ENCODE measurements at regions not wholly inside any gene's neighbourhood (a gene's known extent, or its start where the extent isn't known, plus 50 kb on each side); places are given as distances from the start of the nearest gene placed in this dataset.

DNA sequence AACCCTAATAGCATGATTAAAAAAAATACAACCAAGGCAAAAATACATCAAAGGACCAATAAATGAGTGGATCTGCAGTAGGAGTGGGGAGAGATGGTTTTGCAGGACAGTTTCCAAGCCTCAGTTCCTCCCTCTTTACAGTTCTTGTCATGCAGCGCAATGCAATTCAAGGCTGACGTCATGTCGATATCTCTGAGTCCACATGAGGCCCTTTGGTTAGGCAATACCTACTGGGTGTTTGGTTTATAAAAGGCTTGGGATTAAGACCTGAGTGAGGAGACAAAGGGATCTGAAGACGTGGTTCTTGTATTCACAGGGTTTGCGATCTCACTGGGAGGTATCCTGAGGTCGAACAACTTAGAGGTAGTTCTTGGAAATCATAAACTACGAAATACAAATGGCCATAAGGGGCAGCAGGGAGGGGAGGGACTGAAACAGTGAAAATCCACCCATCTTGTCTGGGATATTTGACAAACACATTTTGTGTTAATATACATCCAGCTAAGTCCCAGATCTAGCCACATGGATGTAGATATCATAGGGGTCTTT, 441.0 kb downstream of the FUT8 start:
- peaks cover 0 to 63% (median 0%) of the 10 kb centered on the region in 5 donors for H3K36me3 Mint-ChIP-seq
- no peaks in the 10 kb centered on the region for H3K27me3 Mint-ChIP-seq
- H3K9me3 ChIP-seq (ENCODE audit: control insufficient read depth in 2 of 3, low read length in 3 of 3): no peaks in the 10 kb centered on the region
- H3K27ac ChIP-seq (ENCODE audit: low read depth, low read length): no peak overlapping the region
- POLR2A ChIA-PET: interaction anchor here (0.6 kb wide), 1 partner anchor 71 kb away, joined by 3 read pairs; no protein-coding TSS in a partner anchor
- H3K36me3 ChIP-seq (ENCODE audit: control insufficient read depth in 2 of 3, insufficient read depth in 3 of 3, low read length in 3 of 3): no peaks in the 10 kb centered on the region
- DNase-seq (no peak), ATAC-seq (no peak)
- H3K4me3 Mint-ChIP-seq: no peak overlapping the region
- H3K9me3 Mint-ChIP-seq: peaks cover 0 to 33% (median 4%) of the 10 kb centered on the region in 11 donors
- H3K4me1 ChIP-seq (ENCODE audit: control insufficient read depth in 2 of 2, insufficient read depth in 2 of 2, low read length in 2 of 2): peaks cover 34 to 36% of the 10 kb centered on the region in 2 donors
- CTCF ChIA-PET: interaction anchor here (1.1 to 1.3 kb wide), 2 partner anchors 28 to 107 kb away, joined by 4 to 5 read pairs; no protein-coding TSS in a partner anchor
- H3K27ac Mint-ChIP-seq: peak overlapping the region in 2 of 9 donors; percentile 24 to 55
- intact Hi-C loops (cut with micrococcal nuclease): loop anchor here in 1 of 2 donors (5.0 kb wide), 1 partner anchor 646 kb away; no protein-coding TSS in a partner anchor
- H3K4me1 Mint-ChIP-seq: peaks cover 25 to 50% (median 44%) of the 10 kb centered on the region in 7 donors
- no peak overlapping the region for H3K4me3 ChIP-seq (ENCODE audit: low read length)
- no peaks in the 10 kb centered on the region for H3K27me3 ChIP-seq (ENCODE audit: control insufficient read depth in 2 of 2, insufficient read depth in 2 of 2, low read length in 2 of 2)

DNA sequence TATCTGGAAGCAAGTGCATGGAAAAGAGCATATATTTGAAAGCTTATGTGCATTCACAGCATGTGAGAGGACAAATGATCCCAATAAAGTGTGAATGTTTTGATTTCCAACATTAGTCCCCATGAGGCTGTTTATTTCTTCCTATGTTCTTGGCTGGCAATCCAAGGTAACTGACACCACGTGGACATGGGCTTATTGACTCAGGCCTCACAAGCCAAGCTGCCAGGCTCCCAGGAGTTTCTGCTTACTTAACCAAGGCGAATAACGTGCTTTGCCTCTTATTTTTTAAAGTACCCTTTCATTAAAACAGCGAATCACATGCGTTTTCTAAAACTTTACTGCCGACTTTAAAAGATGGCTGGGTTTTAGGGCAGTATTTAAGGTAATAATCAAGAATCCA, 441.7 kb downstream of the FUT8 start:
- Mint-ChIP-seq H3K4me1 (peaks cover 22 to 51% (median 44%) of the 10 kb centered on the region in 7 donors), H3K9me3 (peaks cover 0 to 36% (median 6%) of the 10 kb centered on the region in 11 donors), H3K27ac (no peak overlapping the region), H3K36me3 (peaks cover 0 to 64% (median 0%) of the 10 kb centered on the region in 5 donors), H3K4me3 (no peak overlapping the region), H3K27me3 (no peaks in the 10 kb centered on the region)
- Histone ChIP-seq H3K9me3 (ENCODE audit: control insufficient read depth in 2 of 3, low read length in 3 of 3) (no peaks in the 10 kb centered on the region), H3K36me3 (ENCODE audit: control insufficient read depth in 2 of 3, insufficient read depth in 3 of 3, low read length in 3 of 3) (no peaks in the 10 kb centered on the region), H3K27ac (ENCODE audit: low read depth, low read length) (no peak overlapping the region), H3K4me1 (ENCODE audit: control insufficient read depth in 2 of 2, insufficient read depth in 2 of 2, low read length in 2 of 2) (peaks cover 27 to 28% of the 10 kb centered on the region in 2 donors), H3K27me3 (ENCODE audit: control insufficient read depth in 2 of 2, insufficient read depth in 2 of 2, low read length in 2 of 2) (no peaks in the 10 kb centered on the region), H3K4me3 (ENCODE audit: low read length) (no peak overlapping the region)
- CTCF ChIA-PET: interaction anchor here (1.1 kb wide), 1 partner anchor 106 kb away, joined by 5 read pairs; no protein-coding TSS in a partner anchor
- POLR2A ChIA-PET: no interaction called here
- intact Hi-C loops (cut with micrococcal nuclease): loop anchor here in 1 of 2 donors (5.0 kb wide), 1 partner anchor 647 kb away; no protein-coding TSS in a partner anchor
- no peak for ATAC-seq
- DNase-seq: no peak

DNA sequence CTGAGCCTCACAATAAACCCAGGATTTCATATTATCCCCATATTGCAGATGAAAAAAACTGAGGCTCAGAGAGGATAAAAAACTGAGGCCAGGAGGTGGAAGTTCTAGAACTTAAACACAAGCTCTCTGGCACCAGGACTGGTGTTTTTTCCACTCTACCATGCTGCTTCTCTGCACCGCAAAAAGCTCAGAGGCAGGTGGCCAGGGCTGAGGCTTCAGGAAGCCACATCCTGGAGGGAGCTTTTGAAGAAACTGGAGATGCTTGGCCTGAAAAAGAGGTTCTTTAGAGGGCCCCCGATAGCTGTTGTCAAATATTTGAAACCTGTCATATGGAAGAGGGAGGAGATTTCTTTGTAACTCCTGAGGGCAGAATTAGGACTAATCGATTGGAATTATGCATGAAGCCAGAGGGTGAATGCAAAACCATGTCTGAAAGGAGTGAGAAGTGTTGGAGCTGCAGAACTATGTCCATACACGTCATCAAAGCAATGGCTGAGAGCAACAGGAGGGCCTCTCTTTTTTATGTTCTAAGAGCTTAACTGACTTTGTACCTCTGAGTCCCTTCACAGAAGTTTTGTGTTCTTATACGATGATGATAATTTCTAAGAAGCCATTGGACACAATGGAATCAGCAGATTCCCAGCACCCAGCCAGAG, 448.6 kb downstream of the FUT8 start:
- H3K4me3 ChIP-seq (ENCODE audit: low read length): no peak overlapping the region
- H3K36me3 Mint-ChIP-seq: peaks cover 0 to 47% (median 0%) of the 10 kb centered on the region in 5 donors
- no peak overlapping the region for H3K27ac ChIP-seq (ENCODE audit: low read depth, low read length)
- ChIA-PET POLR2A (interaction anchor here (0.6 to 3.1 kb wide), 7 partner anchors 11 to 452 kb away, joined by 3 to 29 read pairs (median 3); no protein-coding TSS in a partner anchor), CTCF (interaction anchor here (0.6 to 2.1 kb wide), 12 partner anchors 9 to 99 kb away, joined by 3 to 11 read pairs (median 3); no protein-coding TSS in a partner anchor)
- peak in 7 of 9 donors; percentile 22 to 64 (median 49) for DNase-seq
- intact Hi-C loops (cut with micrococcal nuclease): loop anchor here (1.0 to 5.0 kb wide), 6 partner anchors 14 to 96 kb away; no protein-coding TSS in a partner anchor
- peaks cover 18 to 53% of the 10 kb centered on the region in 2 donors for H3K4me1 ChIP-seq (ENCODE audit: control insufficient read depth in 2 of 2, insufficient read depth in 2 of 2, low read length in 2 of 2)
- H3K4me3 Mint-ChIP-seq: peak overlapping the region; percentile 12 to 78 (median 61)
- no peaks in the 10 kb centered on the region for H3K36me3 ChIP-seq (ENCODE audit: control insufficient read depth in 2 of 3, insufficient read depth in 3 of 3, low read length in 3 of 3)
- peak; percentile 62 for ATAC-seq
- peaks cover 0 to 10% (median 4%) of the 10 kb centered on the region in 11 donors for H3K9me3 Mint-ChIP-seq
- peaks cover 41 to 73% (median 66%) of the 10 kb centered on the region in 7 donors for H3K4me1 Mint-ChIP-seq
- no peaks in the 10 kb centered on the region for H3K27me3 ChIP-seq (ENCODE audit: control insufficient read depth in 2 of 2, insufficient read depth in 2 of 2, low read length in 2 of 2)
- peaks cover 0 to 1% (median 0%) of the 10 kb centered on the region in 5 donors for H3K27me3 Mint-ChIP-seq
- no peaks in the 10 kb centered on the region for H3K9me3 ChIP-seq (ENCODE audit: control insufficient read depth in 2 of 3, low read length in 3 of 3)
- peak overlapping the region; percentile 69 to 85 (median 78) for H3K27ac Mint-ChIP-seq

DNA sequence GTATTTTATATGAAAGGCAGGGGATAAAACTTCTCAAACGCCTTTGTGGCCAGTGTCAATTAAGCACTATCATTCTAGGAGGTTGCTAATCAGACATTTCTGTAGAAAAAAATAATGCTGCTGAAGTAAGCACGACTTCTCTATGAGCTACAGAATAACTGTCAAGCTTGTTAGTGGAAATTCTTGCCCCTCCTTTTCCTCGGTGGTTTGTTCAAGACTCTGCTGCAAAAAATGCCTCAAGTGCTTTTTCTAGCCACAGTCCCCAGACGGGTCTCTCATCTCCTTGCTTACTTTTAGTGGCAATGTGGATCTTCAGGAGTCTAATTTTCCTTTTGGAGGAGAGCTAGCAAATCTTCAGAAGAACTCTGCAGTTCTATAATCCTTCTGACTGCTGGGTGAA, 452.0 kb downstream of the FUT8 start:
- intact Hi-C loops (cut with micrococcal nuclease): loop anchor here in 1 of 2 donors (5.0 kb wide), 3 partner anchors 37 to 93 kb away; no protein-coding TSS in a partner anchor
- peaks cover 0 to under 1% (median 0%) of the 10 kb centered on the region in 11 donors for H3K9me3 Mint-ChIP-seq
- H3K4me3 ChIP-seq (ENCODE audit: low read length): no peak overlapping the region
- peaks cover 0 to 28% (median 0%) of the 10 kb centered on the region in 5 donors for H3K36me3 Mint-ChIP-seq
- H3K4me1 ChIP-seq (ENCODE audit: control insufficient read depth in 2 of 2, insufficient read depth in 2 of 2, low read length in 2 of 2): peaks cover 18 to 59% of the 10 kb centered on the region in 2 donors
- ChIA-PET POLR2A (interaction anchor here (0.6 to 1.7 kb wide), 9 partner anchors 12 to 193 kb away, joined by 3 to 12 read pairs (median 4); no protein-coding TSS in a partner anchor), CTCF (interaction anchor here (1.2 kb wide), 2 partner anchors 13 to 18 kb away, joined by 3 to 9 read pairs; no protein-coding TSS in a partner anchor)
- no peak for ATAC-seq
- peak overlapping the region in 7 of 10 donors; percentile 21 to 58 (median 39) for H3K4me3 Mint-ChIP-seq
- H3K27ac ChIP-seq (ENCODE audit: low read depth, low read length): no peak overlapping the region
- H3K27ac Mint-ChIP-seq: peak overlapping the region; percentile 35 to 89 (median 53)
- H3K27me3 ChIP-seq (ENCODE audit: control insufficient read depth in 2 of 2, insufficient read depth in 2 of 2, low read length in 2 of 2): no peaks in the 10 kb centered on the region
- H3K36me3 ChIP-seq (ENCODE audit: control insufficient read depth in 2 of 3, insufficient read depth in 3 of 3, low read length in 3 of 3): no peaks in the 10 kb centered on the region
- H3K4me1 Mint-ChIP-seq: peaks cover 41 to 71% (median 60%) of the 10 kb centered on the region in 7 donors
- DNase-seq: peak in 2 of 9 donors; percentile 13 to 26
- no peaks in the 10 kb centered on the region for H3K9me3 ChIP-seq (ENCODE audit: control insufficient read depth in 2 of 3, low read length in 3 of 3)
- H3K27me3 Mint-ChIP-seq: no peaks in the 10 kb centered on the region

DNA sequence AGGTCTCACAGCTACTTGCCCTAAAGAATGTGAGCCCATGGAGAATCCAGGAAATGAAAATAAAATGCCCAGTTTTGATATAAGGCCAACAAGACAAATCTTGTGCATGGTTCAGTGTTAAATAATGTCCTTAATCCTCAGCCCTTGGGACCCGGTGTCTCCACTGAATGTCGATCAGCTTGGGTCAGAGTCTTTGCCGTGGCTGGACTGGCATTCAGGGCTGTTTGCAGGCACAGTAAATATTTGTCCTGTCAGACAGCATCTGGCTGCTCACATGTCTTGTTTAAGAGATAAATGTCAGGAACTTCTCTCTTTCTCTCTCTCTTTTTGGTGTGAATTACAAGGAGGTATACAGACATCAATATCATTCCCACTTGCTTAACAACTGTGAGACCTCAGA, 452.5 kb downstream of the FUT8 start:
- no peaks in the 10 kb centered on the region for H3K36me3 ChIP-seq (ENCODE audit: control insufficient read depth in 2 of 3, insufficient read depth in 3 of 3, low read length in 3 of 3)
- no peaks in the 10 kb centered on the region for H3K9me3 ChIP-seq (ENCODE audit: control insufficient read depth in 2 of 3, low read length in 3 of 3)
- H3K36me3 Mint-ChIP-seq: peaks cover 0 to 28% (median 0%) of the 10 kb centered on the region in 5 donors
- no peaks in the 10 kb centered on the region for H3K27me3 Mint-ChIP-seq
- H3K27ac ChIP-seq (ENCODE audit: low read depth, low read length): no peak overlapping the region
- ATAC-seq (no peak), DNase-seq (no peak)
- CTCF ChIA-PET: interaction anchor here (1.2 kb wide), 2 partner anchors 13 to 18 kb away, joined by 3 to 9 read pairs; no protein-coding TSS in a partner anchor
- POLR2A ChIA-PET: interaction anchor here (0.6 to 1.7 kb wide), 8 partner anchors 11 to 193 kb away, joined by 3 to 12 read pairs (median 4); no protein-coding TSS in a partner anchor
- H3K4me3 Mint-ChIP-seq: peak overlapping the region in 7 of 10 donors; percentile 12 to 58 (median 42)
- H3K27me3 ChIP-seq (ENCODE audit: control insufficient read depth in 2 of 2, insufficient read depth in 2 of 2, low read length in 2 of 2): no peaks in the 10 kb centered on the region
- peaks cover 41 to 69% (median 57%) of the 10 kb centered on the region in 7 donors for H3K4me1 Mint-ChIP-seq
- peaks cover 18 to 59% of the 10 kb centered on the region in 2 donors for H3K4me1 ChIP-seq (ENCODE audit: control insufficient read depth in 2 of 2, insufficient read depth in 2 of 2, low read length in 2 of 2)
- no peak overlapping the region for H3K4me3 ChIP-seq (ENCODE audit: low read length)
- H3K9me3 Mint-ChIP-seq: no peaks in the 10 kb centered on the region
- H3K27ac Mint-ChIP-seq: peak overlapping the region; percentile 16 to 89 (median 53)
- intact Hi-C loops (cut with micrococcal nuclease): loop anchor here in 1 of 2 donors (5.0 kb wide), 3 partner anchors 38 to 92 kb away; no protein-coding TSS in a partner anchor

DNA sequence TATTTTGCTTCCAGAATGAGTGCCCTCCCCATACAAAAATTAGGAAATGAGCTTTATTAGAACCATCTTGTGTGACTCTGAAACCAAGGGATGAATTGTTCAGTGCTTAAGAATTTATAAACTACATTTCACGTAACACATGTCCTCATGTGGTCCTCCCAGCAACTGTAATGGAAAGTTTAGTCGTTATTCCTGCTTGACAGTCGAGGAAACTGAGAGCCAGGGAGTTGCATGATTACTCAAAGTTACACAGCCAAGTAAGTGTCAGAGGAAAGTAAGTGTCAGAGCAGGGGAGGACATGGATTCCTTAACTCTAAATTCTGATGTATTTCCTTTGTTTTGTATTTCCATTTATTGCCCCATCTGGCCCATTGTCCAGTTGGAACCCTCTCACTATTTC, 453.9 kb downstream of the FUT8 start:
- peaks cover 28 to 54% (median 43%) of the 10 kb centered on the region in 7 donors for H3K4me1 Mint-ChIP-seq
- Histone ChIP-seq H3K27me3 (ENCODE audit: control insufficient read depth in 2 of 2, insufficient read depth in 2 of 2, low read length in 2 of 2) (no peaks in the 10 kb centered on the region), H3K4me3 (ENCODE audit: low read length) (no peak overlapping the region), H3K9me3 (ENCODE audit: control insufficient read depth in 2 of 3, low read length in 3 of 3) (no peaks in the 10 kb centered on the region), H3K4me1 (ENCODE audit: control insufficient read depth in 2 of 2, insufficient read depth in 2 of 2, low read length in 2 of 2) (peaks cover 5 to 45% of the 10 kb centered on the region in 2 donors), H3K27ac (ENCODE audit: low read depth, low read length) (no peak overlapping the region), H3K36me3 (ENCODE audit: control insufficient read depth in 2 of 3, insufficient read depth in 3 of 3, low read length in 3 of 3) (no peaks in the 10 kb centered on the region)
- H3K4me3 Mint-ChIP-seq: no peak overlapping the region
- no peaks in the 10 kb centered on the region for H3K9me3 Mint-ChIP-seq
- POLR2A ChIA-PET: interaction anchor here (1.0 to 1.9 kb wide), 5 partner anchors 12 to 58 kb away, joined by 3 to 7 read pairs (median 3); no protein-coding TSS in a partner anchor
- H3K36me3 Mint-ChIP-seq: peaks cover 0 to 21% (median 0%) of the 10 kb centered on the region in 5 donors
- intact Hi-C loops (cut with micrococcal nuclease): no loop called here
- no peaks in the 10 kb centered on the region for H3K27me3 Mint-ChIP-seq
- no peak for ATAC-seq
- CTCF ChIA-PET: interaction anchor here (0.8 to 1.4 kb wide), 2 partner anchors 22 to 94 kb away, joined by 3 read pairs; no protein-coding TSS in a partner anchor
- H3K27ac Mint-ChIP-seq: peak overlapping the region in 1 of 9 donors; percentile 54
- no peak for DNase-seq

Data from naive thymus-derived CD4-positive, alpha-beta T cell (primary cell).